Naive thymus-derived CD4-positive, alpha-beta T cell (primary cell): ENCODE measurements at regions not wholly inside any gene's neighbourhood (a gene's known extent, or its start where the extent isn't known, plus 50 kb on each side); places are given as distances from the start of the nearest gene placed in this dataset.
"Not testable (repeated sequence)": the region's sequence is repeated elsewhere in the genome, so short reads cannot be mapped to it uniquely, and the experiment has no call there.

ENCODE experiments used
- ATAC-seq: fragments of 150-1000 bp; cut with Tn5 transposase; 2 replicates; pipeline ENCODE4 v1.10.0; 2021; ENCODE audit warnings: mild to moderate bottlenecking, moderate library complexity
- CTCF ChIA-PET: fragments of 350-600 bp; sonication (Branson Sonifier 250); formaldehyde crosslinking; loops from one replicate; lab custom pipeline; 2021; ENCODE audit warnings: antibody characterized with exemption; lab: Charles Lee
- POLR2A ChIA-PET: fragments of 350-600 bp; sonication (Branson Sonifier 250); formaldehyde crosslinking; loops from one replicate; lab custom pipeline; 2021; ENCODE audit warnings: antibody characterized with exemption, inconsistent platforms; lab: Charles Lee
- DNase-seq, 9 donors: peaks; one replicate each; pipeline versions ENCODE4 v3.0.0 to v3.0.0-alpha.2; 2020 to 2022; ENCODE audit warnings: mixed read lengths in 1 of 9
- H3K27ac ChIP-seq: one replicate; pipeline ENCODE4 v1.7.0; 2013; ENCODE audit warnings: mild to moderate bottlenecking, low read depth, low read length, moderate library complexity
- H3K27me3 ChIP-seq, 2 donors: one replicate each; pipeline ENCODE4 v1.7.0; 2013; ENCODE audit warnings: low read length in 2 of 2, mild to moderate bottlenecking in 2 of 2, moderate library complexity in 2 of 2; ENCODE audit not compliant: control insufficient read depth in 2 of 2, insufficient read depth in 2 of 2
- H3K36me3 ChIP-seq, 3 experiments: 1 replicate in 2 of 3; 2 replicates in 1 of 3; pipeline ENCODE4 v1.7.0; 2013; ENCODE audit warnings: low read length in 3 of 3, mild to moderate bottlenecking in 3 of 3, moderate library complexity in 1 of 3; ENCODE audit not compliant: insufficient read depth in 3 of 3, control insufficient read depth in 2 of 3
- H3K4me1 ChIP-seq, 2 donors: one replicate each; pipeline ENCODE4 v1.7.0; 2013; ENCODE audit warnings: low read length in 2 of 2, mild to moderate bottlenecking in 2 of 2, moderate library complexity in 1 of 2; ENCODE audit not compliant: control insufficient read depth in 2 of 2, insufficient read depth in 2 of 2
- H3K4me3 ChIP-seq: 2 replicates; pipeline ENCODE4 v1.7.0; 2013; ENCODE audit warnings: mild to moderate bottlenecking, low read length
- H3K9me3 ChIP-seq, 3 experiments: 1 replicate in 2 of 3; 2 replicates in 1 of 3; pipeline ENCODE4 v1.7.0; 2013; ENCODE audit warnings: low read length in 3 of 3; ENCODE audit not compliant: control insufficient read depth in 2 of 3
- H3K27ac Mint-ChIP-seq, 9 donors: one replicate each; pipeline ENCODE4 v1.8.0; 2020 to 2022; ENCODE audit warnings: mixed read lengths in 9 of 9, mild to moderate bottlenecking in 8 of 9, moderate library complexity in 5 of 9, inconsistent platforms in 2 of 9
- H3K27me3 Mint-ChIP-seq, 5 donors: one replicate each; pipeline ENCODE4 v1.8.0; 2021 to 2022; ENCODE audit warnings: mixed read lengths in 5 of 5, mild to moderate bottlenecking in 1 of 5
- H3K36me3 Mint-ChIP-seq, 5 donors: one replicate each; pipeline ENCODE4 v1.8.0; 2020 to 2022; ENCODE audit warnings: mixed read lengths in 5 of 5, mild to moderate bottlenecking in 3 of 5, inconsistent platforms in 1 of 5
- H3K4me1 Mint-ChIP-seq, 7 donors: one replicate each; pipeline ENCODE4 v1.8.0; 2020 to 2022; ENCODE audit warnings: mixed read lengths in 7 of 7, mild to moderate bottlenecking in 3 of 7, inconsistent platforms in 1 of 7
- H3K4me3 Mint-ChIP-seq, 10 donors: one replicate each; pipeline ENCODE4 v1.8.0; 2020 to 2022; ENCODE audit warnings: mild to moderate bottlenecking in 10 of 10, mixed read lengths in 10 of 10, moderate library complexity in 6 of 10, inconsistent platforms in 2 of 10
- H3K9me3 Mint-ChIP-seq, 11 donors: one replicate each; pipeline ENCODE4 v1.8.0; 2020 to 2022; ENCODE audit warnings: mixed read lengths in 11 of 11, mild to moderate bottlenecking in 4 of 11, inconsistent platforms in 1 of 11, moderate library complexity in 1 of 11
- intact Hi-C, 2 donors: fragments of 100-400 bp; cut with micrococcal nuclease; formaldehyde crosslinking; loops; one replicate each; pipeline ENCODE4 v1.15.1; 2023

DNA sequence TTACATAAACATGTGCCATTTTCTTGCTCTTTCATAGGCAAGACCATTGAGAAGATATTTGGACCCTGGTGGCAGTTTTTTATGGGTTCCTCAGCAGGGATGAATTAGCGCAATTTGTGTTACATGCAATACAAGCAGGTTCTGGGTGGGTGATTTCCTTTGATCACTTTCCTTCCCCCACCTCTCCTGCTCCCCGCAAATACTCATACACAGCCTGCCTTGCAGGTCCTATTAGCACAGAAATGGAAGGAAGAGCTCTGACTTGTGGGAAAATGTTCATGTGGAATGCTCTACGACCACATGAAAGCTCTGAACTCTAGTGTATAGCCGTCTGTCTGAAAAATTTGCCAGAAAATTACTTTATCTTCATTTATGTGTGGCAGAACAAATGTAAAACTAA lies 361.0 kb upstream of the FAT1 start:
- Mint-ChIP-seq H3K36me3 (no peaks in the 10 kb centered on the region), H3K9me3 (peaks cover 0 to 10% (median 2%) of the 10 kb centered on the region in 11 donors), H3K27me3 (no peaks in the 10 kb centered on the region), H3K27ac (no peak overlapping the region), H3K4me3 (no peak overlapping the region), H3K4me1 (no peaks in the 10 kb centered on the region)
- no peak overlapping the region for H3K4me3 ChIP-seq
- no peak overlapping the region for H3K27ac ChIP-seq
- CTCF ChIA-PET: no interaction called here
- H3K27me3 ChIP-seq: no peaks in the 10 kb centered on the region
- intact Hi-C loops: no loop called here
- no peaks in the 10 kb centered on the region for H3K36me3 ChIP-seq
- DNase-seq (no peak), ATAC-seq (no peak)
- no peaks in the 10 kb centered on the region for H3K4me1 ChIP-seq
- POLR2A ChIA-PET: no interaction called here
- H3K9me3 ChIP-seq: no peaks in the 10 kb centered on the region

DNA sequence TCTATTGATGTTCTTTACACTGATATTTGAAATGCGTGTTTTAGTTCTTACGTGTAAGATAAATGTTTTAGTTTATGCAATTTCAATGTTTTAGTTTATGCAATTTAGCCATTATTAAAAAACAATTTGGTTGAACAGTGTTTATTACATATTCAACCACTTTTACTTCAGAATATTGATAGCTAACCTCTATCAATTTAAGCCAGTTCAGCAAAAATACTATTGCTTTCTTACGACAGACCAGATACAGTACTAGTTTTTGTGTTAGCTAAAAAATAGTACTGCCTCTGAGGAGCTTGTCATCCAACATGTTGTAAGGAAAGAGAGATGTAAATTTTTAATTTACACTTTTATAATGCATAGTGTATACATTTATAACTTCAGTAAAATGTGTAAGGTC lies 361.7 kb upstream of the FAT1 start:
- Mint-ChIP-seq H3K9me3 (peaks cover 0 to 10% (median 3%) of the 10 kb centered on the region in 11 donors), H3K27me3 (no peaks in the 10 kb centered on the region), H3K4me1 (no peaks in the 10 kb centered on the region), H3K4me3 (no peak overlapping the region), H3K36me3 (no peaks in the 10 kb centered on the region), H3K27ac (no peak overlapping the region)
- CTCF ChIA-PET: no interaction called here
- intact Hi-C loops: no loop called here
- H3K36me3 ChIP-seq: no peaks in the 10 kb centered on the region
- ATAC-seq (no peak), DNase-seq (no peak)
- no peaks in the 10 kb centered on the region for H3K27me3 ChIP-seq
- no peak overlapping the region for H3K4me3 ChIP-seq
- no peak overlapping the region for H3K27ac ChIP-seq
- H3K9me3 ChIP-seq: no peaks in the 10 kb centered on the region
- POLR2A ChIA-PET: no interaction called here
- H3K4me1 ChIP-seq: no peaks in the 10 kb centered on the region

DNA sequence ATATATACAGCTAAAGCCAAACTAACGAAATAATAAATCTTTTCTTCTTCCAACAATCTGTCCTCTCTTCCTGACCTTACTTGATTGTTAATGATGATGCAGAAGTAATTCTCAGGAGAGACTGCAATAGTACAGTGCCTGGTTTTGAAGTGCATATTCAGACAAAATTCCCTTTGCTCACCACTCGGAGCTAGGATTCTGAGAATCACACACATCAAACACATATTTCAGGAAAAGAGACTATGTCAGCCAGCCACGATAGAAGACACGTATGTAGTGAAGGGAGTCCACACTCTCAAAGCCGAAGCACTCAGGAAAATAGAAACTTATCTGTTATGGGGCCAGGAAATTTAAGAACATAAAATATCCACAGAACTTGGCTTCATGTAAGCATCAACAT lies 362.5 kb upstream of the FAT1 start:
- Histone ChIP-seq H3K9me3 (no peaks in the 10 kb centered on the region), H3K4me3 (no peak overlapping the region), H3K4me1 (no peaks in the 10 kb centered on the region), H3K36me3 (no peaks in the 10 kb centered on the region), H3K27me3 (no peaks in the 10 kb centered on the region), H3K27ac (no peak overlapping the region)
- ChIA-PET POLR2A (no interaction called here), CTCF (no interaction called here)
- DNase-seq (no peak), ATAC-seq (no peak)
- H3K9me3 Mint-ChIP-seq: peaks cover 0 to 11% (median 5%) of the 10 kb centered on the region in 11 donors
- H3K27me3 Mint-ChIP-seq: no peaks in the 10 kb centered on the region
- intact Hi-C loops: no loop called here
- H3K4me3 Mint-ChIP-seq: no peak overlapping the region
- H3K4me1 Mint-ChIP-seq: no peaks in the 10 kb centered on the region
- H3K36me3 Mint-ChIP-seq: no peaks in the 10 kb centered on the region
- no peak overlapping the region for H3K27ac Mint-ChIP-seq

DNA sequence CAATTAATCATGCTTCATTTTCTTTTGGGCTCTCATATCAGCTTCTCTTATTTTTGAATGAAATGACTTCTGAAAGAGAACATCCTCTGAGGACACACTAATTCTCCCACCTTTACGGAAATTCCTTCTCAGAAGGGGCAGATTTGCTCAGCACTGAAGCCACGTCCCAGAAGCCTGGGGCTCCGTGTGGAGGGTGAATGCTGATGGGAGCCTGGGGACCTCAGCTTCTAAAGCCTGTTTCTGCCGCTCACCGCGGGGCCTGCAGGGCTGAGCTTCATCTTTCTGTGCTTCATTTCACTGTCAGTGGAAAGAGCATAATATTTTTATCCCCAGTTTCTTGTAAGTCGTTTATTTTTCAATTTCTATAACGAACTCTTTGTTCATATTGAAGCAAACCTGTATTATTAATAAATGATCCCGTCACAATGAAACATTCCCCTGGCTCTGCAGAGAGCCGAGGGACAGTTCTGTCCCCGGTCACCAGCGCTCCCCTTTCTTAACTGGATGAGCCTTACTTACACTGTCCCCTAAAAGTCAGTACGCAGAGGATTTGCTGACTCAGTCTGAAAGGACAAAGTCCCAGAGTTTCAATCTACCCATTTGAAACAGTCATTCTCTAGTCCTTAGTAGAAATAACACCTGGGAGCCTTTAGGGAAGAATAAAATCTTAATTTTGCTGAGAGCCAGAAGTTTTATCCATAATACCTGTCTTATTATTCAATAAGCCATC lies 364.6 kb upstream of the FAT1 start:
- Histone ChIP-seq H3K4me3 (no peak overlapping the region), H3K27ac (no peak overlapping the region), H3K36me3 (no peaks in the 10 kb centered on the region), H3K9me3 (no peaks in the 10 kb centered on the region), H3K27me3 (no peaks in the 10 kb centered on the region), H3K4me1 (no peaks in the 10 kb centered on the region)
- intact Hi-C loops: no loop called here
- no peak for DNase-seq
- H3K27me3 Mint-ChIP-seq: no peaks in the 10 kb centered on the region
- H3K4me1 Mint-ChIP-seq: no peaks in the 10 kb centered on the region
- ATAC-seq: no peak
- CTCF ChIA-PET: no interaction called here
- POLR2A ChIA-PET: no interaction called here
- no peaks in the 10 kb centered on the region for H3K36me3 Mint-ChIP-seq
- H3K4me3 Mint-ChIP-seq: no peak overlapping the region
- no peak overlapping the region for H3K27ac Mint-ChIP-seq
- H3K9me3 Mint-ChIP-seq: peaks cover under 1 to 8% (median 5%) of the 10 kb centered on the region in 11 donors

DNA sequence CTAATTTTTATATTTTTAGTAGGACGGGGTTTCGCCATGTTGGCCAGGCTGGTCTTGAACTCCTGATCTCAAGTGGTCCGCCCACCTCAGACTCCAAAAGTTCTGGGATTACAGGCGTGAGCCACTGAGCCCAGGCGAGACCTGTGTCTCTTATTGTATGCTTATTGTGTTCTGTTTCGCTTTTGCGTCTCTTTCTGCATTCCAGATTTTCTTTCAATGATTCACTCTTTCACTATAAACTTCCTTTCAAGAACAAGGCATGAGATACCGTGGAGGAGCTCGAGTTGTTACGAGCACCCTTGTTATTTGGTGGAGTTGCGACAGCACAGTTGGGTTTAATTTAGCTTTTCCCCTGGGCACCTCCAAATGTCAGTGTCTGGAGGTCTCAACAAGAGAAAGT lies 366.7 kb upstream of the FAT1 start:
- no peaks in the 10 kb centered on the region for H3K36me3 Mint-ChIP-seq
- CTCF ChIA-PET: no interaction called here
- no peaks in the 10 kb centered on the region for H3K4me1 ChIP-seq

DNA sequence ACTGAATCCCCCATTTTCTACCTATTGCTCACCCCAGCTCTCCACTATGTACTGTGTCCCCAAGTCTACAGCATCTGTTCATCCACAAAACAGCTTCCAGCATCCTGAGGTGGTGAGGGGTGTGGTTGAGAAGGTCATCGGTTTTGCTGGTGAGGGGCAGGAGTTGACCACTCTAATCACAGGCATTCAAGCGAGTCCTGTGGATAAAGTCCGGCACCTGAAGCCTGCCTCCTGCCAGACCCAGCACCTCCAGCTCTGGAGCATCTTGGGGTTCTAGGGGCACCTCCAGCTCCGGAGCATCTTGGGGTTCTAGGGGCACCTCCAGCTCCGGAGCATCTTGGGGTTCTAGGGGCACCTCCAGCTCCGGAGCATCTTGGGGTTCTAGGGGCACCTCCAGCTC lies 367.2 kb upstream of the FAT1 start:
- H3K9me3 ChIP-seq, H3K4me3 ChIP-seq, DNase-seq, H3K27me3 ChIP-seq, H3K36me3 Mint-ChIP-seq, POLR2A ChIA-PET, intact Hi-C loops, ATAC-seq, H3K4me1 ChIP-seq, H3K4me1 Mint-ChIP-seq, CTCF ChIA-PET, H3K27ac ChIP-seq, H3K4me3 Mint-ChIP-seq, H3K27ac Mint-ChIP-seq, H3K27me3 Mint-ChIP-seq, H3K36me3 ChIP-seq: not testable (repeated sequence)
- H3K9me3 Mint-ChIP-seq: peaks cover 4 to 14% (median 8%) of the 10 kb centered on the region in 11 donors

More for the DNA sequence above, 366.7 kb upstream of the FAT1 start:
- H3K9me3 ChIP-seq: no peaks in the 10 kb centered on the region
- no peak overlapping the region for H3K4me3 Mint-ChIP-seq
- ATAC-seq (no peak), DNase-seq (no peak)
- H3K9me3 Mint-ChIP-seq: peaks cover 3 to 14% (median 6%) of the 10 kb centered on the region in 11 donors
- no peaks in the 10 kb centered on the region for H3K4me1 Mint-ChIP-seq
- no peaks in the 10 kb centered on the region for H3K36me3 ChIP-seq
- no peaks in the 10 kb centered on the region for H3K27me3 ChIP-seq
- no peaks in the 10 kb centered on the region for H3K27me3 Mint-ChIP-seq
- intact Hi-C loops: no loop called here
- no peak overlapping the region for H3K4me3 ChIP-seq
- POLR2A ChIA-PET: no interaction called here
- no peak overlapping the region for H3K27ac Mint-ChIP-seq
- H3K27ac ChIP-seq: no peak overlapping the region

DNA sequence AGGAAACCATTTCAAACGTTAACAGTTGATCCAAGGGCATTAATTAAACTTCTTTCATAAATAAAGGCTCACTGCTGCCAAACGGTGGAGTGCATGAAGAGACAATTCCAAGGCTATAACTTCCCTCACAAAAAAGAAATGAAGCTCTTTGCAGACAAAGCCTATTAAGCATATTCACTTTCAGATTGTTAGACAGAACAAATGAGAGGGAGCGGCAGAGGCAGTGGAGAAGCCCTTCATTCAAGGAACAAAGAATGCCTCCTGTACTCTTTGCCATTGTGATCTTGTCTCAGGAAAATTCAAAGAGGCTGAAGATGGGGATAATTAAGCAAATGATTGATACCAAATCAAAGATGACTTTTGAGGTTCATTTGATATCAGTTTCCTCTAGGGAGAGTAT lies 370.5 kb upstream of the FAT1 start:
- no peaks in the 10 kb centered on the region for H3K27me3 Mint-ChIP-seq
- no peak overlapping the region for H3K4me3 Mint-ChIP-seq
- no peak overlapping the region for H3K27ac ChIP-seq
- DNase-seq (no peak), ATAC-seq (no peak)
- no peak overlapping the region for H3K4me3 ChIP-seq
- H3K36me3 ChIP-seq: no peaks in the 10 kb centered on the region
- H3K4me1 Mint-ChIP-seq: no peaks in the 10 kb centered on the region
- ChIA-PET POLR2A (no interaction called here), CTCF (no interaction called here)
- no peaks in the 10 kb centered on the region for H3K27me3 ChIP-seq
- H3K9me3 ChIP-seq: no peaks in the 10 kb centered on the region
- peaks cover 4 to 27% (median 8%) of the 10 kb centered on the region in 11 donors for H3K9me3 Mint-ChIP-seq
- H3K27ac Mint-ChIP-seq: no peak overlapping the region
- H3K4me1 ChIP-seq: no peaks in the 10 kb centered on the region
- intact Hi-C loops: no loop called here
- no peaks in the 10 kb centered on the region for H3K36me3 Mint-ChIP-seq
